ENCODE measurements at regions not wholly inside any gene's neighbourhood (a gene's known extent, or its start where the extent isn't known, plus 50 kb on each side); places are given as distances from the start of the nearest gene placed in this dataset.
"Not testable (repeated sequence)": the region's sequence is repeated elsewhere in the genome, so short reads cannot be mapped to it uniquely, and the experiment has no call there.

DNA sequence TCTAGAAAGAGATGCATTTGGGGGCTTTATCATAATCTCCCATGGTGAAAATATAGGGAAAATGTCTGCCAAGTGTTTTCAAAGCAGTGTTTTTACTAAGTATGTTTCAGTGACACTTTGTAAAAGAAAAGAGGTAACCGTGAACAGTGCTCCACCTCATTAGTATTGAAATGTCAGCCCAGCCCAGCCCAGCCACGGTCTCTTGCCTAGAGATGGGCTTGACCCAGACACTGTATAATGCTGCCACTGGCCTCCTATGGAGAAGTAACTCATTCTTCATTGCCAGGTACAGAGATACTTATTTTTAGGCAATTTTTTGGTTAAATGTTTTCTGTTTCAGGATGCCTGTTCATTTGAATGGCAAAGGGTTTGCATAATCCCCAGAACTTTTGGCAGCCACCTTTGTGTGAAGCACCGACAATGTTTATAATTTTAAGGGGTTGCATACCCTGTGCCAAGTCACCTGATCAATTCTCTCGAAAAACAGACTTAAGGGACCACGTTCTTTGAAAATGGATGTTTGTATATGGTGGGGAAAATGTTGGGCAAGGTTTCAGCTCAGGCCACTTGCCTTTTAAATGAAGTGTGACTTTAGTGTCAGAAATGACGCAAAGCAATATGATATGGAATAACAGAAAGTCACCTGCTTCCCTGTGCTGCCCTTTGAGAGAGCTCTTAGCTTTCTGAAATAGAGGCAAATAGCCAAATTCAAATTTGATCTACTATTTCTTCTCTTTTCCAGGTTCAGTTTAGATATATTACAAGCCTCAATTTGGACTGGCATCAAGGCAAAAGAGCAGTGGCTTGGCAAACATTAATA lies 314.5 kb upstream of the RGPD4 start:
- intact Hi-C loops (cut with DNase I), result no loop called here
- H3K27me3 ChIP-seq, result no peaks in the 10 kb centered on the region
- TF ChIP-seq CTCF (IDR thresholded peaks at IDR 0.05) (no peak), POLR2A (IDR thresholded peaks at IDR 0.05) (no peak)
- no peak for DNase-seq
- whole genome bisulfite sequencing, 2 donors, result 69 to 77% methylated on average over 6 of the region's 6 CpGs
- no peaks in the 10 kb centered on the region for H3K4me1 ChIP-seq
- no peaks in the 10 kb centered on the region for H3K9me3 ChIP-seq
- H3K36me3 ChIP-seq, result no peaks in the 10 kb centered on the region
- no peak overlapping the region for H3K4me3 ChIP-seq
- H3K27ac ChIP-seq, result no peak overlapping the region

- no peak overlapping the region for H3K4me3 ChIP-seq
- no peak for DNase-seq
- no peak overlapping the region for H3K27ac ChIP-seq
- no peaks in the 10 kb centered on the region for H3K36me3 ChIP-seq
- no peaks in the 10 kb centered on the region for H3K27me3 ChIP-seq
- TF ChIP-seq POLR2A (IDR thresholded peaks at IDR 0.05) (no peak), CTCF (IDR thresholded peaks at IDR 0.05) (no peak)
- H3K4me1 ChIP-seq, result no peaks in the 10 kb centered on the region
- no peaks in the 10 kb centered on the region for H3K9me3 ChIP-seq
- intact Hi-C loops (cut with DNase I), result no loop called here
- 19 to 47% methylated on average over 1 of the region's 1 CpG for WGBS, 2 donors
Observed at GRCh38 chr2:107525406-107525805, 301.3 kb upstream of the RGPD4 start.

- Histone ChIP-seq H3K4me1 (no peaks in the 10 kb centered on the region), H3K9me3 (no peaks in the 10 kb centered on the region), H3K27me3 (no peaks in the 10 kb centered on the region), H3K27ac (no peak overlapping the region), H3K36me3 (no peaks in the 10 kb centered on the region), H3K4me3 (no peak overlapping the region)
- TF ChIP-seq POLR2A (IDR thresholded peaks at IDR 0.05), result no peak
- TF ChIP-seq CTCF (IDR thresholded peaks at IDR 0.05), result no peak
- WGBS, 2 donors, result 44 to 75% methylated on average over 1 of the region's 1 CpG
- DNase-seq, result no peak
- intact Hi-C loops (cut with DNase I), result no loop called here
Observed at GRCh38 chr2:107529146-107529545, 297.5 kb upstream of the RGPD4 start.

DNA sequence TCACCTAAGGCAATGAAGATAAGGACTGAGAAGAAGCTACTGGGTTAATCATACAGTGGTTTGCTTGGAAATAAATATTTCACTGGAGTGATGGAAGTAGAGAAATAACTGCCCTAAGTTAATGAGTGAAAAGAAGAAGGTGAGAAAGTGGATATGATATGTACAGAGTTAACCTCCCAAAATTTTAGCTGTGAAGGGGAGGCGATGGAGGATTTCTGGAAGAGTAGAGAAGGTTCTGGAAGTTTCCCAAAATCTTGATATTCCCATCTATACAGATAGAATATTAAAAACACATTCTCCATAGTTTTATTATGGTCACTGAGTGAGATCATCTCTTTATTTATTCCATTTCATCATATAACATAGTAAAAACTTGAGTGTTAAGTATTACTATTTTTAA lies 296.6 kb upstream of the RGPD4 start:
- Histone ChIP-seq H3K36me3 (no peaks in the 10 kb centered on the region), H3K27me3 (no peaks in the 10 kb centered on the region), H3K9me3 (no peaks in the 10 kb centered on the region), H3K4me3 (no peak overlapping the region), H3K4me1 (no peaks in the 10 kb centered on the region), H3K27ac (no peak overlapping the region)
- WGBS, 2 donors, result 81 to 93% methylated on average over 1 of the region's 1 CpG
- intact Hi-C loops (cut with DNase I), result no loop called here
- no peak for DNase-seq
- no peak for TF ChIP-seq CTCF (IDR thresholded peaks at IDR 0.05)
- TF ChIP-seq POLR2A (IDR thresholded peaks at IDR 0.05), result no peak

DNA sequence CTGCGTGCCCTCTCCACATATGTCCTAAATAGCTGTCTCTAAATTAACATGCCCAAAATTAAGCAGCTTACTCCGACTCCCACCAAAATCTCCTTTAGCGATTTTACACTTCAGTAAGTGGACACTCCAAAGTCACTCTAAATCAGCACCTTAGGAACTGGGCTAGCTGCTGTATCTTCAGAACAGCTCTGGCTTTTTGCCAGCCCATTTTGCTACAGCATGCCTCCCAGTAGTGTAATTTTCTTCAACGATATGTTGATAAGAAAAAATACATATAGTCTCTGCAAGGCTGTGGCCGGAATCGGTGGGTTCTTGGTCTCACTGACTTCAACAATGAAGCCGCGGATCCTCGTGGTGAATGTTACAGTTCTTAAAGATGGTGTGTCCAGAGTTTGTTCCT lies 291.8 kb upstream of the RGPD4 start:
- TF ChIP-seq POLR2A (IDR thresholded peaks at IDR 0.05) (no peak), CTCF (IDR thresholded peaks at IDR 0.05) (no peak)
- Histone ChIP-seq H3K27me3 (no peaks in the 10 kb centered on the region), H3K9me3 (peaks cover 0 to 7% (median 0%) of the 10 kb centered on the region in 3 donors), H3K36me3 (no peaks in the 10 kb centered on the region), H3K4me1 (no peaks in the 10 kb centered on the region), H3K27ac (no peak overlapping the region), H3K4me3 (no peak overlapping the region)
- WGBS, 2 donors, result 85 to 92% methylated on average over 8 to 9 of the region's 9 CpGs
- no peak for DNase-seq
- intact Hi-C loops (cut with DNase I), result no loop called here

DNA sequence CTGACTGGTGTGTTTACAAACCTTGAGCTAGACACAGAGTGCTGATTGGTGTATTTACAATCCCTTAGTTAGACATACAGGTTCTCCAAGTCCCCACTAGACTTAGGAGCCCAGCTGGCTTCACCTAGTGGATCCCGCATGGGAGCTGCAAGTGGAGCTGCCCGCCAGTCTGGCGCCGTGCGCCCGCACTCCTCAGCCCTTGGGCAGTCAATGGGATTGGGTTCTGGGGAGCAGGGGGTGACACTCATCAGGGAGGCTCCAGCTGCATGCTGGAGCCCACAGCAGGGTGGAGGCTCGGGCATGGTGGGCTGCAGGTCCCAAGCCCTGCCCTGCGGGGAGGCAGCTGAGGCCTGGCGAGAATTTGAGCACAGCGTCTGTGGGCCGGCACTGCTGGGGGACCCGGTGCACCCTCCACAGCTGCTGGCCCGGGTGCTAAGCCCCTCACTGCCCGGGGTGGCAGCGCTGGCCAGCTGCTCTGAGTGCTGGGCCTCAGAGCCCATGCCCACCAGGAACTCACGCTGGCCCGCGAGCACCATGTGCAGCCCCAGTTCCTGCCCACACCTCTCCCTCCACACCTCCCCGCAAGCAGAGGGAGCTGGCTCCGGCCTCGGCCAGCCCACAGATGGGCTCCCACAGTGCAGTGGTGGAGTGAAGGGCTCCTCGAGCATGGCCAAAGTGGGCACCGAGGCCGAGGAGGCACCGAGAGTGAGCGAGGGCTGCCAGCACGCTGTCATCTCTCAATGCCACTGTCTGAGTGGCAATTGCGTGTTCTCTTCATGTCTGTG lies 290.6 kb upstream of the RGPD4 start:
- H3K4me1 ChIP-seq; H3K9me3 ChIP-seq; H3K4me3 ChIP-seq; H3K27me3 ChIP-seq; DNase-seq; H3K27ac ChIP-seq; intact Hi-C loops (cut with DNase I); H3K36me3 ChIP-seq: not testable (repeated sequence)
- WGBS, 2 donors, result 84 to 87% methylated on average over 7 to 11 of the region's 28 CpGs

Measured in esophagus squamous epithelium (tissue), 5 donors.